ENCODE measurements at regions not wholly inside any gene's neighbourhood (a gene's known extent, or its start where the extent isn't known, plus 50 kb on each side); places are given as distances from the start of the nearest gene placed in this dataset.
A peak's percentile ranks its signal among the peaks of the same experiment; 100 is the strongest.

- Histone ChIP-seq H3K27me3 (ENCODE audit: insufficient read depth, low read depth) (peaks cover 100% of the 10 kb centered on the region), H3K9me3 (ENCODE audit: insufficient read depth, low read depth) (no peaks in the 10 kb centered on the region), H3K4me3 (no peak overlapping the region), H2AFZ (no peak overlapping the region), H3K36me3 (ENCODE audit: low read depth) (no peaks in the 10 kb centered on the region), H3K27ac (no peak overlapping the region), H3F3A (ENCODE audit: insufficient read depth, low read depth) (no peaks in the 10 kb centered on the region), H3K4me2 (no peak overlapping the region), H4K20me1 (ENCODE audit: insufficient read depth) (no peaks in the 10 kb centered on the region), H3K9me2 (ENCODE audit: insufficient read depth) (no peaks in the 10 kb centered on the region), H3K79me2 (ENCODE audit: low read depth) (no peaks in the 10 kb centered on the region), H3K4me1 (replicated peaks; ENCODE audit: insufficient read depth) (no peaks in the 10 kb centered on the region)
- BruUV-seq (replicated peaks), result no TSS peak
- no peak for TF ChIP-seq EZH2 (IDR thresholded peaks at IDR 0.05; ENCODE audit: low read depth)
- ChIA-PET POLR2A (ENCODE audit: unreplicated experiment) (no interaction called here), CTCF (no interaction called here)
- intact Hi-C loops (cut with micrococcal nuclease; ENCODE audit: unreplicated experiment), result no loop called here
- no peak for DNase-seq
Observed at GRCh38 chr11:134470238-134470637, 58.2 kb upstream of the B3GAT1 start.

DNA sequence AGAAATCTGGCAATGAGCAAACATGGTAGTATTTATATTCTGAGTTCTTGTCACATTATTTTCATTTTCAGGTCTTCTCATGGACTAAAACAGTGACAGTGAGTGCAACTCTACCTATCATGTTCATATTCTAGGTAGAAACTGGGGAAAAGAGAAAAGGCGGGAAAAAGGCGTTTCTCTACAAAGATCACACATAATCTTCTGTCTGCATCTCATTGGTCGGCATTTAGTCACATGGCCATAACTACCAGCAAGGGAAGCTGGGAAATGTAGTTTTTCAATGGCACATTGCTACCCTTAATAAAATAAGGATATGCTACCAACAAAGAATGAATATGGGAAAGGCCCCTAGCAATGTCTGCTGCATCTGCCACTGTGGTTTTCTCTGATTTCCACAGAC lies 57.6 kb upstream of the B3GAT1 start:
- no TSS peak for BruUV-seq (replicated peaks)
- intact Hi-C loops (cut with micrococcal nuclease; ENCODE audit: unreplicated experiment), result no loop called here

DNA sequence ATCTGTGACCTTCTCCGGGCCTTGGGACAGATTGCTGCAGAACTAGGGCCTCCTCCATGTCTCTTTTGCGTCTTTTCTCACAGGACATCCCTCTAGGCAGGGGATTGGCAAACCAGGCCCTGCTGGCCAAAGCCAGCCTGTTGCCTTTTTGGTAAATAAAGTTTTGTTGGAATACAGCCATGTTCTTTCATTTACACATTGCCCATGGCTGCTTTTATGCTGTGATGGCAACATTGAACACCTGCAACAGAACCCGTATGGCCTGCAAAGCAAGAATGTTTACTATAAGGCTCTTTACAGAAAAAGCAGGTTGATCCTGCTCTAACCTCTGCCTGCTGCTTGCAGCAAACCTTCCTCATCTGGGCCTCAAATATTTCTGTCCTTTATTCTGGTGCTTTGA lies 56.8 kb upstream of the B3GAT1 start:
- Histone ChIP-seq H3K4me3 (no peak overlapping the region), H2AFZ (no peak overlapping the region), H3F3A (ENCODE audit: insufficient read depth, low read depth) (no peaks in the 10 kb centered on the region), H3K4me2 (no peak overlapping the region), H4K20me1 (ENCODE audit: insufficient read depth) (no peaks in the 10 kb centered on the region), H3K27me3 (ENCODE audit: insufficient read depth, low read depth) (peaks cover 100% of the 10 kb centered on the region), H3K79me2 (ENCODE audit: low read depth) (no peaks in the 10 kb centered on the region), H3K4me1 (replicated peaks; ENCODE audit: insufficient read depth) (no peaks in the 10 kb centered on the region), H3K9me3 (ENCODE audit: insufficient read depth, low read depth) (no peaks in the 10 kb centered on the region), H3K9me2 (ENCODE audit: insufficient read depth) (no peaks in the 10 kb centered on the region), H3K27ac (no peak overlapping the region), H3K36me3 (ENCODE audit: low read depth) (no peaks in the 10 kb centered on the region)
- TF ChIP-seq EZH2 (IDR thresholded peaks at IDR 0.05; ENCODE audit: low read depth), result no peak
- no peak for TF ChIP-seq CTCF (conservative IDR thresholded peaks at IDR 0.05)
- intact Hi-C loops (cut with micrococcal nuclease; ENCODE audit: unreplicated experiment), result no loop called here
- ChIA-PET POLR2A (ENCODE audit: unreplicated experiment) (no interaction called here), CTCF (no interaction called here)
- DNase-seq, result peak in 1 of 2 experiments; percentile 48
- no TSS peak for BruUV-seq (replicated peaks)

More for the DNA sequence above, 57.6 kb upstream of the B3GAT1 start:
- Histone ChIP-seq H3K27ac (no peak overlapping the region), H4K20me1 (ENCODE audit: insufficient read depth) (no peaks in the 10 kb centered on the region), H3F3A (ENCODE audit: insufficient read depth, low read depth) (no peaks in the 10 kb centered on the region), H2AFZ (no peak overlapping the region), H3K36me3 (ENCODE audit: low read depth) (no peaks in the 10 kb centered on the region), H3K4me1 (replicated peaks; ENCODE audit: insufficient read depth) (no peaks in the 10 kb centered on the region), H3K27me3 (ENCODE audit: insufficient read depth, low read depth) (peaks cover 100% of the 10 kb centered on the region), H3K4me2 (no peak overlapping the region), H3K9me3 (ENCODE audit: insufficient read depth, low read depth) (no peaks in the 10 kb centered on the region), H3K4me3 (no peak overlapping the region), H3K79me2 (ENCODE audit: low read depth) (no peaks in the 10 kb centered on the region), H3K9me2 (ENCODE audit: insufficient read depth) (no peaks in the 10 kb centered on the region)
- ChIA-PET POLR2A (ENCODE audit: unreplicated experiment) (no interaction called here), CTCF (no interaction called here)
- no peak for DNase-seq
- no peak for TF ChIP-seq EZH2 (IDR thresholded peaks at IDR 0.05; ENCODE audit: low read depth)
- no peak for TF ChIP-seq CTCF (conservative IDR thresholded peaks at IDR 0.05)

DNA sequence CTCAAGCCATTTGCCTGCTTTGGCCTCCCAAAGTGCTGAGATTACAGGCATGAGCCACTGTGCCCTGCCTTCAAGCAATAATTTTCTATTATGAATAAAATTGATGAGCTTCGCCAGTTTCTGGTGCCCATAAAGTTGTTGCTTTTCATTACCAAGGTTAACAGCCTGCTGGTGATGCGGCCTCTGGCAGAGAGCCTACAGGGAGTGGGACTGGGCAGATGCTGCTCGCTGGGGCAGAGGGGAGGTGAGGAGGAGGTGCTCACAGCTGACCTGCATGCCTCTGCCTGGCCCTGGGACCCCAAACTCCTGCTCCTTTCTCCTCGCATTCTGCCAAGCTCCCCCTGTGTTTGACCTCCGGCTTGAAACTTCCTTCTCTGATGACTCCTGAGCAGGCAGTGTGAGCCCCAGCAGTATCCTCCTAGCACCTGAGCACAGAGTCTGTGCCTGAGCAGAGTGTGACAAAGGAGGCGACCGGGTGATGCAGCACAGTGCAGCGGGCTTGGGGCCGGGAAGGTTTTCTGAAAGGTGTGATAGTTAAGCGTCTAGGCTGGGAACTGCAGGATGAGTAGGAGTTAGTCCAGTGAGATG lies 56.1 kb upstream of the B3GAT1 start:
- no peaks in the 10 kb centered on the region for H3K9me3 ChIP-seq (ENCODE audit: insufficient read depth, low read depth)
- CTCF ChIA-PET, result no interaction called here
- no peak for TF ChIP-seq EZH2 (IDR thresholded peaks at IDR 0.05; ENCODE audit: low read depth)
- no peak for TF ChIP-seq CTCF (conservative IDR thresholded peaks at IDR 0.05)
- no peaks in the 10 kb centered on the region for H3K9me2 ChIP-seq (ENCODE audit: insufficient read depth)
- H3K79me2 ChIP-seq (ENCODE audit: low read depth), result no peaks in the 10 kb centered on the region
- no peak overlapping the region for H3K4me3 ChIP-seq
- POLR2A ChIA-PET (ENCODE audit: unreplicated experiment), result no interaction called here
- H3K36me3 ChIP-seq (ENCODE audit: low read depth), result no peaks in the 10 kb centered on the region
- H3F3A ChIP-seq (ENCODE audit: insufficient read depth, low read depth), result no peaks in the 10 kb centered on the region
- H3K27me3 ChIP-seq (ENCODE audit: insufficient read depth, low read depth), result peaks cover 99% of the 10 kb centered on the region
- intact Hi-C loops (cut with micrococcal nuclease; ENCODE audit: unreplicated experiment), result no loop called here
- BruUV-seq (replicated peaks), result no TSS peak
- no peaks in the 10 kb centered on the region for H3K4me1 ChIP-seq (replicated peaks; ENCODE audit: insufficient read depth)
- H2AFZ ChIP-seq, result no peak overlapping the region
- no peaks in the 10 kb centered on the region for H4K20me1 ChIP-seq (ENCODE audit: insufficient read depth)
- DNase-seq, result peak in 1 of 2 experiments; percentile 5
- no peak overlapping the region for H3K27ac ChIP-seq
- no peak overlapping the region for H3K4me2 ChIP-seq
